ENCODE measurements at regions not wholly inside any gene's neighbourhood (a gene's known extent, or its start where the extent isn't known, plus 50 kb on each side); places are given as distances from the start of the nearest gene placed in this dataset.

- TF ChIP-seq USF2 (CRISPR knock-in tag; IDR thresholded peaks at IDR 0.05) (no peak), MAFK (IDR thresholded peaks at IDR 0.05; ENCODE audit: low read length) (peak; percentile 47; the same call in 1 of the 2 replicates), MEF2A (IDR thresholded peaks at IDR 0.05; ENCODE audit: control insufficient read depth, low read depth, low read length) (peak; percentile 86), ZNF41 (CRISPR knock-in tag; conservative IDR thresholded peaks at IDR 0.05) (no peak), AFF4 (CRISPR knock-in tag; IDR thresholded peaks at IDR 0.05) (no peak), ZNF407 (IDR thresholded peaks at IDR 0.05; ENCODE audit: low read depth) (no peak), MEIS2 (IDR thresholded peaks at IDR 0.05; ENCODE audit: partially characterized antibody) (no peak), ZNF23 (CRISPR knock-in tag; IDR thresholded peaks at IDR 0.05) (no peak), ZNF639 (CRISPR knock-in tag; conservative IDR thresholded peaks at IDR 0.05 in 1 of 2, IDR thresholded peaks at IDR 0.05 in 1 of 2) (peak in 1 of 2 experiments; percentile 41; a peak in 1 of 4 replicates), ZNF699 (CRISPR knock-in tag; IDR thresholded peaks at IDR 0.05; ENCODE audit: insufficient replicate concordance) (no peak), NCOR1 (IDR thresholded peaks at IDR 0.05) (0 out of 2 replicates have a peak, but pooled peaks have one; percentile 23), DNMT1 (IDR thresholded peaks at IDR 0.05) (no peak)
Measured at GRCh38 chr10:118495499-118495898, 99.9 kb downstream of the PRLHR start (continued).

Data from K562 (cell line).